ACHN (cell line): ENCODE measurements at regions not wholly inside any gene's neighbourhood (a gene's known extent, or its start where the extent isn't known, plus 50 kb on each side); places are given as distances from the start of the nearest gene placed in this dataset.
"Not testable (repeated sequence)": the region's sequence is repeated elsewhere in the genome, so short reads cannot be mapped to it uniquely, and the experiment has no call there.

Source experiments
- DNase-seq: peaks from one replicate; pipeline ENCODE4 v3.0.0-alpha.2; 2015
- in situ Hi-C: cut with HindIII; loops from 2 replicates; pipeline ENCODE4 v1.10.0; 2017; ENCODE audit warnings: low sequenced_read_pairs, low pct_ligation_motif_present, low pct_unique_long_range_greater_than_20kb

DNA sequence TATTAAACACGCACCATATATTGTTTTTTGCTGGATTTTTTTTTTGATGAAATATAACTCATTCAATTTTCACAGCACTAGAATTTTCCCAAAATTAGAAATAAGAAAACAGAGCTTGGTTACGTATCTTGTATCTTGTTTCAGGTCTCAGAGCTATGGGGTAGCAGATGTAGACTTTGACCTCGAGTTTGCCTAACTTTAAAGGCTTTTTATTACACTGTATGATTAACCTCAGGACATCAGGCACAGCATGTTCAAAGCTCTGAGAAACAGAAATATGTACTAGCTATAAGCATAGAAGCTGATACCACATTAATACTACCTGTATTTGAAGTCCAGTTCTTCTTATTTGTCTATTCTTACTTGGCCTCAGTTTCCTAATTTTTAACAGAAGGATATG, 171.9 kb upstream of the KITLG start:
- no peak for DNase-seq
- in situ Hi-C loops: no loop called here

DNA sequence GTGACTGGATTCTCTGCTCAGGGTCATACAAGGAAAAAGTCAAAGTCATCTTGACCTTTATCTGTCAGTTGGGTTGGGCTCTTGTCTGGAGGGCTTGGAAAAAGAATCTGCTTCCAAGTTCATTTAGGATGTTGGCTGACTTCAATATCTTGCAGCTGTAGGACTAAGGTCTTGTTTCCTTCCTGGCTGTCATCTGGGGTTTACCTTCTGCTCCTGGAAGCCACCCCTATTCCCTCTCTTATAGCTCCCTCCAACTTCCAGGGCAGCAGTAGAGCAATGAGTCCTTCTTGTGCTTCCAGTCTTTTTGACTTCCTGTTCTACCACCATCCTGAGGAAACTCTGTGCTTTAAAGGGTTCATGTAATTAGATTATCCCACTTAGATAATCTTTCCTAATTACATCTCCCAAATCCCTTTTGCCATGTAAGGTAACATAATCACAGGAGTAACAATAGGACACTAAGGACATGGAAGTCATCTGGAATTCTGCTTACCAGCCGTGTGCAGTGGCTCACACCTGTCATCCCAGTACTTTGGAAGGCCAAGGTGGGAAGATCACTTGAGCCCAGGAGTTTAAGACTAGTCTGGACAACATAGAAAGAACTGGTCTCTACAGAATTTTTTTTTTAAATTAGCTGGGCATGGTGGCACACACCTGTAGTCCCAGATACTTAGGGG, 170.7 kb upstream of the KITLG start:
- in situ Hi-C loops: no loop called here
- DNase-seq: no peak

DNA sequence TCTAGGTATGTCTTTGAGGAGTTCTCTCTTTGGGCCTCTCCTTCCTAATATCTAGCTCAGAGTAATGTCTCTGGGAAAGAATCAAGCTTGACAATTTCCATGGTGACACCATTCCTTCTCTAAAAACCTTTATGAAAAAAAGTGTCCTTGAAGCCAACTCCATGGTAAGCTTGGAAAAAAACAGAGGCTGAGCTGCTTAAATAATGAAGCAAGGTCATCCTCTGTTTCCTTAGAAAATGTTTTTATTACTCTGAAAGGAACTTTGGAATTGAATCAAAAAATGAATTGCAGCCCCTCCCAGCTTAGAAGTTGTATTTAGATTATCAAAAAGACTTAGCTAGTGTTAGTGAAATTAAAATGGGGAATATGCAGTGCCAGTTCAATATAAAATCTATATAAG, 166.1 kb upstream of the KITLG start:
- in situ Hi-C loops: no loop called here
- no peak for DNase-seq

DNA sequence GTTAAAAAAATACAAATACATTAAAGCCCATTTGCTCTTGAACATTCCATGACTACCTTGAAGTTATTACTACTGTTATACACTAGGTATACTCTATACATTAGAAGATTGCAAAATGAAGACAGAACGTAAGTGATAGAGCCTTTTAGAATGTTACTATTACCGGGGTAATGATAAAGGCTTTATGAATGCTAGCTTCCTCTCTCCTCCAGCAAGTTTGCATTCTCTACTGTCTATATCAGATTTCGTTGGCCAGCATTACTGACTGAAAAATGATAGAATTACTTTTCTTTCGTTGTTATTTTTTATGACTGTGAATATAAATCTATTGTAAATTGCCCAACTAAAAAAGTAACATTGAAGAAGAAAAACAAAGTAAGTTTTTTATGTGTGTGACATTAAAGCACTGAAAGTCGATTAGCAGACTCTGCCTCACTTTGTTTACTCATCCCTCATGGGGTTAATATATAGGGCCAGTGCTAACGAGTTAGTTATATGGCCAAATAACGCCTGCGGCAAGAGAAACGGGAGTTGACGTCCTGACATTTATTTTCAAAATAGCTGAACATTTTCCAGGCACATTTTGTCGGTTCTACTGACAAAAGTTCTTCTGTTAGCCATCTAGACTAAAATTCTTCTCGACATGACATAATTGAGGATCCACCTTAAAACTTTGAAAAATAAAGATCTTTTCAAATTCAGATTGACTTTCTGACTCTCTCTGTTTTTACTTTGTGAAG, 163.8 kb upstream of the KITLG start:
- in situ Hi-C loops: no loop called here

DNA sequence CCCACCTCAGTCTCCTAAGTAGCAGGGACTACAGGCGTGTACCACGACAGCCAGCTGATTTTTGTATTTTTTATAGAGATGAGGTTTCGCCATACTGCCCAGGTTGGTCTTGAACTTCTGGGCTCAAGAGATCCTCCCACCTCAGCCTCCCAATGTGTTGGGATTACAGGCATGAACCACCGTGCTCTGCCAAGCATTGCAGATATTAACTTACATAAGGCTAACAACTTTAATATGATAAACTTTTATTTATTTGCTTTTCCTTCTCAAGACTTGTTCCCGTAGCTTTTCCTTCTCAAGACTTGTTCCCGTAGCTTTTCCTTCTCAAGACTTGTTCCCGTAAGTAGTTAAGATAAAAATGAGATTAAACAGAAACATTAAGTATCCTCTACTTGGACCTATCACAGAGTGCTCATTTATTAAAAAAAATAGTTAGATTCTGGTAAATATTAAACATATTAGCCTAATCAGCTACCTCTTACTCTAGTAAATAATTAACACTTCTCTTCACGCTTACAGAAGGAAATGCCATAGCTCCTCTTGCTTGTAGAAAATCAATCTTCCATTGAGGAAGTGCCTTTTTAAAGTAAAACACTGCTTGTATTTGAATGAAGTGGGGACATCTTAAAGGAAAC, 157.7 kb upstream of the KITLG start:
- no peak for DNase-seq
- in situ Hi-C loops: no loop called here

More for the DNA sequence above, 163.8 kb upstream of the KITLG start:
- DNase-seq: no peak

DNA sequence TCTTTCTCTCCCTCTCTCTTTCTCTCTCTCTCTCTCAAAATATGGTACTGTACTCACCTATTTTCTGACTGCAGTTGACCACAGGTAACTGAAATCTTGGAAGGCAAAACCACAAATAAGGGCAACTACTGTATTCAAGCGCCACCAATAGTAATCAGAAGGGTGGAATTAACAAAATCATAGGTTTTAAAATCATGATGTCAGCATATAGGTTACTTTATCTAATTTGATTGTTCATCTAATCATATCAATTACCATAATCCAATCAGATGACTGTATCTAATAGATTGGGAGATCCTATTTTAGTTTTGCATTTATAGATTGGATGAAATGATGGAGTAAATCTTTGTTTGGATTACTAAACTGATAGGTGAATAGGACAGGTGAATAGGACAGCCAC, 155.8 kb upstream of the KITLG start:
- in situ Hi-C loops: no loop called here
- DNase-seq: no peak

DNA sequence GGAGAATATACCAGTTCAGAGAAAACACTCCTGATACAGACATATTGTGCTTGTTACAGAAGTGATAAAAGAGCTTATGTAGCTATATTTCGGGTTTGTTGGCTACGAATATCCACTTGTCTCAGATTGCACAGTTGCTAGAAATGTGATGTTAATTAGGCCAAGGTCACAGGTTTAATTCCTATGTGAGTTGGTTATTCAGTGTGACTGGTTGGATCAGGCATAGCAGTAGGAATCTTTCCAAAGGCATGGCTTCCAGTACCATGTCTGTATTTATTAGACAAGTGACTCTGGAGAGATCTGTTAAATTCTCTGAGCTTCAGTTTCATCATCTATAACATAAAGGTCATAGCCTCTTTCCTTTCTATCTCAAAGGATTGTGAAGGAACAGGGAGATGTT, 152.7 kb upstream of the KITLG start:
- in situ Hi-C loops: no loop called here
- DNase-seq: no peak

DNA sequence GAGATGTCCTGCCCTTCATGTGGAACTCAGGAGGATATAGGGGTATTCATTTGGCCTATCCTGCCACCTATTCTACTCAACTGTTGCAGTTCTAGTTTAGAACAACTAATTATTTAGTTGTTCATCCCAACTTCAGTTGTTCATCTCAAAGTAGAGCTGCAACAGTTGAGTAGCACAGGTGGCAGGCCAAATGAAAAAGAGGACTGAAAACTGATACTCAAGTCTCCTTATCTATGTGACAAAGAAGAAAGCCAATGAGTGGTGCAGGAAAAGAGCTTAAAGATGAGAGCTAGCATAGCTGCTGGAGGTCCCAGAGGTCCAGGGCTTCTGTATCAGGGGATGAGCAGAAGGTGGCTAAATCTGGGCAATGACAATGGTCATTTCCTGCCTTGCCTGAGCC, 148.9 kb upstream of the KITLG start:
- no peak for DNase-seq
- in situ Hi-C loops: no loop called here

DNA sequence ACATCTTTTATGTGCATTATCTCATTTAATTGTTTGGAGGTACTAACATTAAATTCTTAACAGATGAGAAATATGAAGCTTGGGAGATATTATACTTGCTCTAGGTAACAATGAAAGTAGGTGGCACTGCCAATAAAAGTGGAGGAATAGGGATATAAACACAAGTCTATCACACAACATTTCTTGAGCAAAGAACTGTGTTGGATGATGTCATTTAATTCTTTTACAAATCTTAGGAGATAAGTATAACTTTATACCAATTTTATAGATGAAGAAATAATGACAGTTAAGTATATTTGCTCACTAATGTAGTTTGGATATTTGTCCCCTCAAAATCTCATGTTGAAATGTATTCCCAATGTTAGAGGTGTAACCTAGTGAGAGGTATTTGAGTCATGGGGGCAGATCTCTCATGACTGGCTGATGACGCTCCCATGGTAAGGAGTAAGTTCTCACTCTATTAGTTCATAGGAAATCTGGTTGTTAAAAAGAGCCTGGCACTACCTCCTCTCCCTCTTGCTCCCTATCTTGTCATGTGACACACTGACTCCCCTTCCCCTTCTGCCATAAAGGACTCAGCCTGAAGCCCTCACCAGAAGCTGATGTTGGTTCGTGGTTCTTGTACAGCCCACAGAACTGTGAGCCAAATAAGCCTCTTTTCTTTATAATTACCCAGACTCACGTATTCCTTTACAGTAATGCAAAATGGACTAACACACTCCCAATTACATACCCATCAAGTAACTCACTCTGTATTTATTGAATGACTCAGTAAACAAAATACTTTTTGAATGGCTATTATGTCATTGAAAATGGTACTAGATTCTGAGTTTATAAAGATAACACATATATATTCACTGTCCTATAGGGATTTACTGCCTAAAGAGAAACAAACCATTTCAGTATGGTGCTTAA, 146.8 kb upstream of the KITLG start:
- no peak for DNase-seq

DNA sequence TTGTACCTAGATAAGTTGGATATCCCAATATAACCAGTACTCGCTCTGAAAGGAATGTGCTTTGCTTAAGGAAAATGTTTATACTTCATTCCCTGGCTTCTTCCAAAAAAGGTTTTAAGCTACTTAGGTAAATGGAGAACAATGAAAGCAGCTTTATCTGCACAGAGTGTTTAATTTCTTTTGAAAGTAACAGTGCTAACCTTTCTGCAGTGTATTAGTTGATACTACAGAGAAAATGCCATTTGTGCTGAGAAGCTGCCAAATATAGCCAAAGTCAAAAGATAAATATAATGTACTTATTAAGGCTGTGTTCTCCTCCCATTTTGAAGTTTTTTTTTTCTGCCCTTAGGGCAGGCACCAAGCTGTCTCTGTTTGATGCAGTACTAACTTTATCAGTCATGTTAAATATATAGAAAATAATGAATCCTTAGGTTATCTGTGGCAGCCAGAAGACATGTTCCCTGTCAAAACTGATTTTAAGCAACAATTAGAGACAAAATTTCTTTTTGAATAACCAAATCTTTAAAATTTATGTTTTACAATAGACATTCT, 145.4 kb upstream of the KITLG start:
- in situ Hi-C loops: no loop called here
- no peak for DNase-seq

More for the DNA sequence above, 146.8 kb upstream of the KITLG start:
- in situ Hi-C loops: no loop called here

DNA sequence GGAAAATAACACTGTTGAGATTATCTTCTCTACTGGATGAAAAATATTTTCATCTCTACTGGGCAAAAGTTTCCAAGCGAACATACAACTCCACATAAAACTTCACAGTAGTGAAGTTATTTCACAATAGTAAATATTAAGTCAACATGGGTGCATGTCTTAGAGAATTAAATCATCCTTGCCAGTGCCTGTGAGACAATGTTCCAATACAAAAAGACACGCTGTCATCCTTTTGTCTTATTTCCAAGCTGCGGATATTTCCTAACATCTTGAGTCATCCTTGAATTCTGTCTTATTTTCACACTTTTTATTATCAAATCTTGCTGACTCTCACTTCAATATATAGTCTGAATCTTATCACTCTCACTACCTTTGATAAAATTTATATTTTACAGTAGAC, 142.9 kb upstream of the KITLG start:
- in situ Hi-C loops: no loop called here
- DNase-seq: no peak

DNA sequence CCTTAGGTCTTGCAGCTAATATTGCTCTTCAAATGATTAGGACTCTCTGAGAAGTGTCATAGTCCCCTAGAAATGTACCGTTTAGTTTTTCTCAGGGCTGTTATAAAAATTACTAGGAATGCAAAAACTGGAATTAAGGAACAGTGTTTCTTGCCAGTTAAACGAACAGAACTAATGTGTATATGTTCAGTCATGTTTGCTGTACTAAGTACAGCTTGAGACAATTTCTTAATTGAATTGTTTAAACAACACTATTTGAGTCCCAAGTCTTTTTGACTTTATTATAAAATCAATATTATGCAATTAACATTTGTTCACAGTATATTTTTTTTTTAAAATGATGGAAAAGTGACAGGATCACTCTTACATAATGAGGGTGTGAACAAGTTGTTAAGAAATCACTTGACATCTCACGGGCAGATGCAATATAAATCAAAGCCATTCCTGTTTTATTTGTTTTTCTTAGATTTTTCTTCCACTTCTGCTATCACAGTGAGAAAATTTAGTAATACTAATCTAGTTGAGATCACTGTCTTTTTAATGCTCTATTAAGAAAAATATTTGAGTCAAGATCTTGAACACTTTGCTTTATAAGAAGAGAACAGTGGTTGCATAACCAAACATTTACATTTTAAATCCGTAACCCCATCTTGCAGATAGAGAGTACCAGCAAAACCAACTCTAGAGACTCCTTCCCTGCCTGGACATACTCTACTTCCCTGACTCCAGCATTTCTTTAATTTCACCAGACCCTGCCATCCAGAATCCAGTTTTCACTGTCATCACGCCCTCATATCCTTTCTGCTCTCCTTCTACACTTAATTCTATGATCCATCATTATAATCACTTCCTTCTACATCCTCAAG, 140.7 kb upstream of the KITLG start:
- in situ Hi-C loops: no loop called here
- DNase-seq: no peak

DNA sequence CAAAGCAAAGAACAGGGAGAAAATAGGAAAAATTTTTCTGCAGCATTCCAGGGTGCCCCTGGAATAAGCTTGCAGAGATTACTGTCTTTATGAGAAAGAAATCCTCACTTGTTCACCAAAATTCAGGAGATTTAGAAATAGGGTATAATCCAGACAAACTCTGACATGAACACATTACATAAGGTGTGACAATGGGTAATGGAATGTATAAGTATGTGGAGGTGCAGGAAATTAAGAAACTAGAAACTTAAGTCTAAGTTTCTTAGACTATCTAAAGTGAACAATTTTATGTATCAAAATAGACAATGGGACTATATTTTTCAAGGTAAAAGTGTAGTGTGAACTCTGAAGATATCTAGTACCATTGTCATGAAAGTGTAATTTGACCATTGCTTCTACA, 140.0 kb upstream of the KITLG start:
- in situ Hi-C loops: no loop called here
- DNase-seq: no peak

DNA sequence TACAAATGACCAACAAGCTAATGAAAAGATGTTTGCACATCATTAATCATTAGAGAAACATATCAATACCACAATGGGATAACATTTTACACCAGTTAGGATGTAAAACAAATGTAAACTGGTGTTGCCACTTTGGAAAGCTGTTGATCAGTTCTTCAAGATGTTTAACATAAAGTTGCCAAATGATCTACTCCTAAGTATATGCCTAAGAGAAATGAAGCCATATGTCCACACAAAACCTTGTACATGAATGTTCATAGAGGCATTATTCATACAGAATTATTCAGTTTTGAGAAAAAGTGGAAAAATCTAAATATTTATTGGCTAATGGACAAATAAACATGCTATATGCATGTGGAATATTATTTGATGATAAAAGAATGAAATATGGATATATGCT, 136.9 kb upstream of the KITLG start:
- in situ Hi-C loops: no loop called here
- no peak for DNase-seq

DNA sequence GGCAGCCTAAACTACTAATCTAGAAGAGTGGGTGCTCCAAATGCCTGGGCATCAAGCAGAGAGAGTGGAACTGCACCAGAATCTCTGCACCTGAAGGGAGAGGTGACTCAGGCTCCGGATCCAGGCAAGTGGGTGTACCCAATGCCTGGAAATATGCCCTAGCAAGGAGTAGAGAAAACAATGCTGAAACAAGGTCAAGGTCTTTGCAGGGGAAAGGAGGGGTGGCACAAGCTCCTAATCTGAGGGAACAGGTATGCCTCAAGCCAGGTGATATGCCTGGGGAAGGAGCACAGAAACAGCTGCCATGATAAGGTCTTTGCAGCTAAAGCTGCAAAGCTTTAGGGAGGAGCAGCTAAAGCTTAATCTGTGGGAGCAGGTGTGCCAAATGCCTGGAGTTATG, 136.0 kb upstream of the KITLG start:
- in situ Hi-C loops: no loop called here

DNA sequence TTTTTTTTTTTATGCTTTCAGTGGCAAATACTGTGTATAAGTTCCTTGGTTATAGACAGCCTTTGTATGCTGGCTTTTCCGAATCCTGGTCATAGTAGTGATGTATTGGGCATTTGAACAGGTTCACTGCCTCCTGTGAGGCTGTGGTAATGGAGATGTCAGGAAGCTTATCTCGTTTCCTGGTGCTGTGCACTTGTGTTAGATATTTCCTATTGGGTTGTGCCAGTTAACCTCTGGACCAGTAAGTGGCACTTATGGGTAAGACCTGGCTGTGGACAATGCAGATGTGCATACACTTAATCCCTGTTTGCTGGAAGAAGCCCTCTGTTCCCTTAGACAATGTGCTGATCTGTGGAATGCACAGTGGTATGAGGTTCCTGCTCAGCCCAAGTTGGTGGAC, 135.4 kb upstream of the KITLG start:
- no peak for DNase-seq
- in situ Hi-C loops: no loop called here

More for the DNA sequence above, 136.0 kb upstream of the KITLG start:
- no peak for DNase-seq

DNA sequence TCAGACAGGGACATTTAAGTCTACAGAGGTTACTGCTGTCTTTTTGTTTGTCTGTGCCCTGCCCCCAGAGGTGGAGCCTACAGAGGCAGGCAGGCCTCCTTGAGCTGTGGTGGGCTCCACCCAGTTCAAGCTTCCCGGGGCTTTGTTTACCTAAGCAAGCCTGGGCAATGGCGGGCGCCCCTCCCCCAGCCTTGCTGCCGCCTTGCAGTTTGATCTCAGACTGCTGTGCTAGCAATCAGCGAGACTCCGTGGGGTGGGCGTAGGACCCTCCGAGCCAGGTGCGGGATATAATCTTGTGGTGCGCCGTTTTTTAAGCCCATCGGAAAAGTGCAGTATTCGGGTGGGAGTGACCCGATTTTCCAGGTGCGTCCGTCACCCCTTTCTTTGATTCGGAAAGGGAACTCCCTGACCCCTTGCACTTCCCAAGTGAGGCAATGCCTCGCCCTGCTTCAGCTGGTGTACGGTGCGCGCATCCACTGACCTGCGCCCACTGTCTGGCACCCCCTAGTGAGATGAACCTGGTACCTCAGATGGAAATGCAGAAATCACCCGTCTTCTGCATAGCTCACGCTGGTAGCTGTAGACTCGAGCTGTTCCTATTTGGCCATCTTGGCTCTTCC, 134.1 kb upstream of the KITLG start:
- in situ Hi-C loops, DNase-seq: not testable (repeated sequence)
